Keratinocyte (primary cell): ENCODE measurements at regions not wholly inside any gene's neighbourhood (a gene's known extent, or its start where the extent isn't known, plus 50 kb on each side); places are given as distances from the start of the nearest gene placed in this dataset.

Source experiments
- DNase-seq: peaks from one replicate; pipeline ENCODE4 v3.0.0-alpha.2; 2011; ENCODE audit warnings: low read depth, missing footprints, low spot score
- FAIRE-seq: peaks from 2 replicates; lab custom pipeline; 2011; peaks lifted over from hg19 to GRCh38; lab: Jason Lieb, UNC
- H2AFZ ChIP-seq: 2 replicates; pipeline ENCODE4 v1.6.0; 2012; ENCODE audit warnings: low read length, control low read depth, inconsistent platforms; ENCODE audit not compliant: control insufficient read depth
- H3K27ac ChIP-seq: 2 replicates; pipeline ENCODE4 v1.5.1; 2011; ENCODE audit warnings: low read length; ENCODE audit not compliant: control insufficient read depth, insufficient read depth
- H3K27me3 ChIP-seq: 3 replicates; pipeline ENCODE4 v1.6.0; 2011; ENCODE audit warnings: low read length; ENCODE audit not compliant: control insufficient read depth, insufficient read depth; ENCODE audit errors: extremely low read depth
- H3K36me3 ChIP-seq, 2 experiments: 2 replicates in 1 of 2; 3 replicates in 1 of 2; pipeline ENCODE4 v1.5.1; 2011; ENCODE audit warnings: low read length in 2 of 2, mild to moderate bottlenecking in 1 of 2; ENCODE audit not compliant: control insufficient read depth in 2 of 2, insufficient read depth in 2 of 2; ENCODE audit errors: extremely low read depth in 1 of 2
- H3K4me1 ChIP-seq: 3 replicates; pipeline ENCODE4 v1.5.1; 2011; ENCODE audit warnings: low read length; ENCODE audit not compliant: control insufficient read depth, insufficient read depth; ENCODE audit errors: extremely low read depth
- H3K4me2 ChIP-seq: 3 replicates; pipeline ENCODE4 v1.6.0; 2011; ENCODE audit warnings: low read depth, low read length; ENCODE audit not compliant: control insufficient read depth, insufficient read depth; ENCODE audit errors: extremely low read depth
- H3K4me3 ChIP-seq, 3 experiments: fragments of 200-600 bp in 1 of 3; sonication (generic) in 1 of 3; 2 replicates in 2 of 3; 3 replicates in 1 of 3; pipeline ENCODE4 v1.5.1; 2011 to 2016; ENCODE audit warnings: low read length in 3 of 3, mild to moderate bottlenecking in 3 of 3, control low read depth in 2 of 3, inconsistent platforms in 1 of 3, low read depth in 1 of 3, mixed read lengths in 1 of 3, mixed run types in 1 of 3, moderate library complexity in 1 of 3; ENCODE audit not compliant: control insufficient read depth in 2 of 3, insufficient read depth in 2 of 3; ENCODE audit errors: extremely low read depth in 1 of 3
- H3K79me2 ChIP-seq: 2 replicates; pipeline ENCODE4 v1.6.0; 2012; ENCODE audit warnings: low read length; ENCODE audit not compliant: control insufficient read depth, insufficient read depth
- H3K9ac ChIP-seq: 3 replicates; pipeline ENCODE4 v1.6.0; 2011; ENCODE audit warnings: low read length; ENCODE audit not compliant: control insufficient read depth, insufficient read depth; ENCODE audit errors: extremely low read depth
- H3K9me1 ChIP-seq: 3 replicates; pipeline ENCODE4 v1.6.0; 2011; ENCODE audit warnings: low read length; ENCODE audit not compliant: control insufficient read depth, insufficient read depth; ENCODE audit errors: extremely low read depth
- H3K9me3 ChIP-seq: 2 replicates; pipeline ENCODE4 v1.5.1; 2012; ENCODE audit warnings: low read depth, low read length; ENCODE audit not compliant: control insufficient read depth
- H4K20me1 ChIP-seq: 3 replicates; pipeline ENCODE4 v1.6.0; 2011; ENCODE audit warnings: low read length; ENCODE audit not compliant: control insufficient read depth, insufficient read depth; ENCODE audit errors: extremely low read depth
- EZH2 ChIP-seq: IDR thresholded peaks from one replicate; pipeline ENCODE4 v1.6.1; 2012; ENCODE audit warnings: inconsistent platforms, mild to moderate bottlenecking, low read length, moderate library complexity
- dilution Hi-C: fragments of 300-500 bp; cut with MboI; formaldehyde crosslinking; loops from one replicate; pipeline ENCODE4 v1.7.0; 2020; ENCODE audit warnings: low sequenced_read_pairs; ENCODE audit not compliant: extremely low pct_ligation_motif_present
- TF ChIP-seq, protein P1 (sequence below), 3 experiments: IDR thresholded peaks in 1 of 3; conservative IDR thresholded peaks in 1 of 3; optimal IDR thresholded peaks in 1 of 3; 2 replicates in 2 of 3; 3 replicates in 1 of 3; pipeline versions ENCODE3 to v1.5.1; 2011; ENCODE audit warnings: low read length in 3 of 3, mild to moderate bottlenecking in 3 of 3, moderate library complexity in 2 of 3, control low read depth in 1 of 3, inconsistent platforms in 1 of 3; ENCODE audit not compliant: insufficient read depth in 2 of 3; ENCODE audit errors: extremely low read depth in 1 of 3

DNA sequence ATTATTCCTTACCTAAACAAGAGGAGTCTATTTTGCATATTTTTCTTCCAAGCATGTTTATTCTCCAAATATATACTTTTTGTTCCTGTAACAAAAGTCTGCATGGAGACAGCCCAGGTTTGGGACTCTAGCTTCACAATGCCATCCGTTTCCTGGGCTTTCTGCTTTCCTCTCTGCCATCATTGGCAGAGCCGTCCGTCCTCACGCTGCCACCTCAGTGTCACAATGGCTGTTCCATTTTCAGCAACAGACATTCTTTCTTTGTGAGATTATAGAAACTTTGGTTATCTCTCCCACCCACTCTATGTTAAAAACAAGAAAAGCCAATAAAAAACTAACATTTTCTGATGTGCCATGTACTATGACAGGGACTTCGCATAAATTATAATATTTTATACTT is 825.2 kb downstream of the REEP3 start:
- H3K27me3 ChIP-seq = no peaks in the 10 kb centered on the region
- TF ChIP-seq, protein P1, sequence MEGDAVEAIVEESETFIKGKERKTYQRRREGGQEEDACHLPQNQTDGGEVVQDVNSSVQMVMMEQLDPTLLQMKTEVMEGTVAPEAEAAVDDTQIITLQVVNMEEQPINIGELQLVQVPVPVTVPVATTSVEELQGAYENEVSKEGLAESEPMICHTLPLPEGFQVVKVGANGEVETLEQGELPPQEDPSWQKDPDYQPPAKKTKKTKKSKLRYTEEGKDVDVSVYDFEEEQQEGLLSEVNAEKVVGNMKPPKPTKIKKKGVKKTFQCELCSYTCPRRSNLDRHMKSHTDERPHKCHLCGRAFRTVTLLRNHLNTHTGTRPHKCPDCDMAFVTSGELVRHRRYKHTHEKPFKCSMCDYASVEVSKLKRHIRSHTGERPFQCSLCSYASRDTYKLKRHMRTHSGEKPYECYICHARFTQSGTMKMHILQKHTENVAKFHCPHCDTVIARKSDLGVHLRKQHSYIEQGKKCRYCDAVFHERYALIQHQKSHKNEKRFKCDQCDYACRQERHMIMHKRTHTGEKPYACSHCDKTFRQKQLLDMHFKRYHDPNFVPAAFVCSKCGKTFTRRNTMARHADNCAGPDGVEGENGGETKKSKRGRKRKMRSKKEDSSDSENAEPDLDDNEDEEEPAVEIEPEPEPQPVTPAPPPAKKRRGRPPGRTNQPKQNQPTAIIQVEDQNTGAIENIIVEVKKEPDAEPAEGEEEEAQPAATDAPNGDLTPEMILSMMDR (optimal IDR thresholded peaks at IDR 0.05 in 1 of 3, IDR thresholded peaks at IDR 0.05 in 1 of 3, conservative IDR thresholded peaks at IDR 0.05 in 1 of 3; ENCODE audit: extremely low read depth in 1 of 3, insufficient read depth in 2 of 3, low read length in 3 of 3) = no peak
- TF ChIP-seq EZH2 = no peak
- no peaks in the 10 kb centered on the region for H3K79me2 ChIP-seq
- no peaks in the 10 kb centered on the region for H3K9me3 ChIP-seq
- no peak overlapping the region for H3K4me2 ChIP-seq
- H3K4me1 ChIP-seq = no peaks in the 10 kb centered on the region
- dilution Hi-C loops = no loop called here
- no peak overlapping the region for H2AFZ ChIP-seq
- FAIRE-seq = no peak
- H3K9ac ChIP-seq = no peak overlapping the region
- no peak for DNase-seq
- H3K9me1 ChIP-seq = no peaks in the 10 kb centered on the region
- no peaks in the 10 kb centered on the region for H4K20me1 ChIP-seq
- no peaks in the 10 kb centered on the region for H3K36me3 ChIP-seq
- H3K4me3 ChIP-seq = no peak overlapping the region
- no peak overlapping the region for H3K27ac ChIP-seq

GRCh38 chr10:64350665-64351064 is 829.5 kb downstream of the REEP3 start:
- no peaks in the 10 kb centered on the region for H3K9me3 ChIP-seq
- H3K27ac ChIP-seq = no peak overlapping the region
- no peak for TF ChIP-seq EZH2
- TF ChIP-seq, protein P1 (optimal IDR thresholded peaks at IDR 0.05 in 1 of 3, IDR thresholded peaks at IDR 0.05 in 1 of 3, conservative IDR thresholded peaks at IDR 0.05 in 1 of 3; ENCODE audit: extremely low read depth in 1 of 3, insufficient read depth in 2 of 3, low read length in 3 of 3) = no peak
- H3K4me1 ChIP-seq = no peaks in the 10 kb centered on the region
- no peak overlapping the region for H2AFZ ChIP-seq
- FAIRE-seq (no peak), DNase-seq (no peak)
- H3K4me2 ChIP-seq = no peak overlapping the region
- dilution Hi-C loops = no loop called here
- no peak overlapping the region for H3K9ac ChIP-seq
- H4K20me1 ChIP-seq = no peaks in the 10 kb centered on the region
- no peaks in the 10 kb centered on the region for H3K36me3 ChIP-seq
- H3K79me2 ChIP-seq = no peaks in the 10 kb centered on the region
- H3K9me1 ChIP-seq = no peaks in the 10 kb centered on the region
- no peak overlapping the region for H3K4me3 ChIP-seq
- no peaks in the 10 kb centered on the region for H3K27me3 ChIP-seq
